ENCODE measurements at regions not wholly inside any gene's neighbourhood (a gene's known extent, or its start where the extent isn't known, plus 50 kb on each side); places are given as distances from the start of the nearest gene placed in this dataset.
"Not testable (repeated sequence)": the region's sequence is repeated elsewhere in the genome, so short reads cannot be mapped to it uniquely, and the experiment has no call there.

DNA sequence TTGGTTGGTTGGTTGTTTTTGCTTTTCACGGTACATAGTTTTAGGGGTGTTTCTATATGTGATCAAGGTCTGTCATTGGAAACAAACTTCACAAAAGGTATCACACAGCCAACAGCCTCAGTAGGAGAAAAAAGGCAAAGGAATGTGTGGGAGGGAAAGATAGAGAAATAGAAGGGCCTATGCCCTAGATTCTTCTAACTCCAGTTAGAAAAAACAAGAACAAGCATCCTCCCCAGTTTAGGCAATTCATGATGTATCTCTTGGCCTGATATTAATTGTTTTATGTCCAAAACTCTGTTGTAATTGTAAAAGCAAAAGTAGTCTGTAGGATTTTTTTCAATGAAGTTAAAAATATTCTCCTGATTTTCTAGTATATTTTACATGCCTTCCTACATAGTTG is 192.4 kb upstream of the EDNRA start:
- TF ChIP-seq POLR2A (IDR thresholded peaks at IDR 0.05): no peak
- TF ChIP-seq, protein P1, sequence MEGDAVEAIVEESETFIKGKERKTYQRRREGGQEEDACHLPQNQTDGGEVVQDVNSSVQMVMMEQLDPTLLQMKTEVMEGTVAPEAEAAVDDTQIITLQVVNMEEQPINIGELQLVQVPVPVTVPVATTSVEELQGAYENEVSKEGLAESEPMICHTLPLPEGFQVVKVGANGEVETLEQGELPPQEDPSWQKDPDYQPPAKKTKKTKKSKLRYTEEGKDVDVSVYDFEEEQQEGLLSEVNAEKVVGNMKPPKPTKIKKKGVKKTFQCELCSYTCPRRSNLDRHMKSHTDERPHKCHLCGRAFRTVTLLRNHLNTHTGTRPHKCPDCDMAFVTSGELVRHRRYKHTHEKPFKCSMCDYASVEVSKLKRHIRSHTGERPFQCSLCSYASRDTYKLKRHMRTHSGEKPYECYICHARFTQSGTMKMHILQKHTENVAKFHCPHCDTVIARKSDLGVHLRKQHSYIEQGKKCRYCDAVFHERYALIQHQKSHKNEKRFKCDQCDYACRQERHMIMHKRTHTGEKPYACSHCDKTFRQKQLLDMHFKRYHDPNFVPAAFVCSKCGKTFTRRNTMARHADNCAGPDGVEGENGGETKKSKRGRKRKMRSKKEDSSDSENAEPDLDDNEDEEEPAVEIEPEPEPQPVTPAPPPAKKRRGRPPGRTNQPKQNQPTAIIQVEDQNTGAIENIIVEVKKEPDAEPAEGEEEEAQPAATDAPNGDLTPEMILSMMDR (IDR thresholded peaks at IDR 0.05): no peak
- TF ChIP-seq EP300 (IDR thresholded peaks at IDR 0.05): no peak
- 88 to 100% methylated on average over 1 of the region's 1 CpG for WGBS, 2 donors
- Histone ChIP-seq H3K4me3 (no peak overlapping the region), H3K9me3 (no peaks in the 10 kb centered on the region), H3K27me3 (no peaks in the 10 kb centered on the region), H3K27ac (no peak overlapping the region), H3K4me1 (no peaks in the 10 kb centered on the region), H3K36me3 (no peaks in the 10 kb centered on the region)
- no peak for DNase-seq (ENCODE audit: low spot score in 2 of 2)

DNA sequence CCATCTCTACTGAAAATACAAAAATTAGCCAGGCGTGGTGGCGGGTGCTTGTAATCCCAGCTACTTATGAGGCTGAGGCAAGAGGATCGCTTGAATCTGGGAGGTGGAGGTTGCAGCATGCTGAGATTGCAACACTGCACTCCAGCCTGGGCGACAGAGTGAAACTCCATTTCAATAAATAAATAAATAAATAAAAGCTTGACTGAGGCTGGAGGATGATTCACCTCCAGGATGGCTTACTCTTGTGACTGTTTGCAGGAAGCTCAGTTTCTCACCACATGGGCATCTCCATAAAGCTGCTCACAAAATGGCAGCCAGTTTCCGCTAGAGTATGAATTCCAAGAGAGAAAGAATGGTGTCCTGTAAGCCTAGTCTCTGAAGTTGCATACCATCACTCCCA is 191.7 kb upstream of the EDNRA start:
- no peak overlapping the region for H3K27ac ChIP-seq
- no peak for DNase-seq (ENCODE audit: low spot score in 2 of 2)
- WGBS, 2 donors: 95 to 98% methylated on average over 5 of the region's 5 CpGs
- no peaks in the 10 kb centered on the region for H3K27me3 ChIP-seq
- no peak overlapping the region for H3K4me3 ChIP-seq
- no peaks in the 10 kb centered on the region for H3K36me3 ChIP-seq
- TF ChIP-seq, protein P1 (IDR thresholded peaks at IDR 0.05): no peak
- TF ChIP-seq EP300 (IDR thresholded peaks at IDR 0.05) (no peak), POLR2A (IDR thresholded peaks at IDR 0.05) (no peak)
- H3K4me1 ChIP-seq: no peaks in the 10 kb centered on the region
- H3K9me3 ChIP-seq: no peaks in the 10 kb centered on the region

DNA sequence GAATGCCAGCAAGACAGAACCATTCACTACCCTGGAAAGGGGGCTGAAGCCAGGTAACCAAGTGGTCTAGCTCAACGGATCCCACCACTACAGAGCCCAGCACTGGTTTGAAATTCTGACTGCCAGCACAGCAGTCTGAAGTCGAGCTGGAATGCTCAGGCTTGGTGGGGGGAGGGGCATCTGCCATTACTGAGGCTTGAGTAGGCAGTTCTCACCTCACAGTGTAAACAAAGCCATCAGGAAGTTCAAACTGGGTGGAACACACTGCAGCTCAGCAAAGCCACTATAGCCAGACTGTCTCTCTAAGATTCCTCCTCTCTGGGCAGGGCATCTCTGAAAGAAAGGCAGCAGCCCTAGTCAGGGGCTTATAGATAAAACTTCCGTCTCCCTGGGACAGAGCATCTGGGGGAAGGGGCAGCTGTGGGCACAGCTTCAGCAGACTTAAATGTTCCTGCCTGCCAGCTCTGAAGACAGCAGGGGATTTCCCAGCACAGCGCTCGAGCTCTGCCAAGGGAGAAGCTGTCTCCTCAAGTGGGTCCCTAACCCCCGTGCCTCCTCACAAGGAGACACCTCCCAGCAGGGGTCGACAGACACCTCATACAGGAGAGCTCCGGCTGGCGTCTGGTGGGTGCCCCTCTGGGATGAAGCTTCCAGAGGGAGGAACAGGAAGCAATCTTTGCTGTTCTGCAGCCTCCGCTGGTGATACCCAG is 188.1 kb upstream of the EDNRA start:
- WGBS, 2 donors: 76 to 79% methylated on average over 10 of the region's 10 CpGs
- not testable (repeated sequence) for H3K4me3 ChIP-seq; H3K4me1 ChIP-seq; H3K27me3 ChIP-seq; H3K36me3 ChIP-seq; H3K27ac ChIP-seq; DNase-seq (ENCODE audit: low spot score in 2 of 2)
- peaks cover 0 to 10% (median 0%) of the 10 kb centered on the region in 4 donors for H3K9me3 ChIP-seq

DNA sequence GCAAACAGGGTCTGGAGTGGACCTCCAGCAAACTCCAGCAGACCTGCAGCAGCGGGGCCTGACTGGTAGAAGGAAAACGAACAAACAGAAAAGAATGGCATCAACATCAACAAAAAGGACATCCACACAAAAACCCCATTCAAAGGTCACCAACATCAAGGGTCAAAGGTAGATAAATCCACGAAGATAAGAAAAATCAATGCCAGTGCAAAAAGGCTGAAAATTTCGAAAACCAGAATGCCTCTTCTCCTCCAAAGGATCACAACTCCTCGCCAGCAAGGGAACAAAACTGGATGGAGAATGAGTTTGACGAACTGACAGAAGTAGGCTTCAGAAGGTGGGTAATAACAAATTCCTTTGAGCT is 187.6 kb upstream of the EDNRA start:
- not testable (repeated sequence) for H3K27me3 ChIP-seq; DNase-seq (ENCODE audit: low spot score in 2 of 2); H3K27ac ChIP-seq; H3K36me3 ChIP-seq; H3K4me1 ChIP-seq; H3K4me3 ChIP-seq
- peaks cover 0 to 10% (median 0%) of the 10 kb centered on the region in 4 donors for H3K9me3 ChIP-seq
- 87 to 90% methylated on average over 6 of the region's 6 CpGs for WGBS, 2 donors

DNA sequence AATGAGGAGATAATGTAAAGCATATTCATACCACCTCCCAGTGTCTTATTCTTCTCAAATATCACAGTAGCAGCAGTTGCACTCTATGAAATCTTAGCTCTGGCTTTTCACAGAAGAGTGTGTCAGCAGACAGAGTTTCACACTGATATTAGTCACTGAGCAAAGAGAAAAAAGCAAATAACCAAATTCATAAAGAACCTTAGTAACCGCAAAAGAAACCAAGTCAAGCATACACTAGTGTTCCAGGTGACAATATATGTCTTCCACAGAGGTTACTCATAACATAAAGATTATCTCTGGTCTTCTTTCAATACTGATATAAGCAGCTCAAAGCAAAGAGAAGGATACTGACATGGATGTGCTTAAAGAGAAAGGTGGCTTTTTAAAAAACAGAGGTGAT is 181.7 kb upstream of the EDNRA start:
- no peak for DNase-seq (ENCODE audit: low spot score in 2 of 2)
- Histone ChIP-seq H3K27ac (no peak overlapping the region), H3K4me1 (no peaks in the 10 kb centered on the region), H3K9me3 (peaks cover 0 to 10% (median 0%) of the 10 kb centered on the region in 4 donors), H3K4me3 (no peak overlapping the region), H3K27me3 (no peaks in the 10 kb centered on the region), H3K36me3 (no peaks in the 10 kb centered on the region)
- TF ChIP-seq, protein P1 (IDR thresholded peaks at IDR 0.05): no peak
- no peak for TF ChIP-seq POLR2A (IDR thresholded peaks at IDR 0.05)
- no peak for TF ChIP-seq EP300 (IDR thresholded peaks at IDR 0.05)
- 89 to 91% methylated on average over 1 of the region's 1 CpG for WGBS, 2 donors

DNA sequence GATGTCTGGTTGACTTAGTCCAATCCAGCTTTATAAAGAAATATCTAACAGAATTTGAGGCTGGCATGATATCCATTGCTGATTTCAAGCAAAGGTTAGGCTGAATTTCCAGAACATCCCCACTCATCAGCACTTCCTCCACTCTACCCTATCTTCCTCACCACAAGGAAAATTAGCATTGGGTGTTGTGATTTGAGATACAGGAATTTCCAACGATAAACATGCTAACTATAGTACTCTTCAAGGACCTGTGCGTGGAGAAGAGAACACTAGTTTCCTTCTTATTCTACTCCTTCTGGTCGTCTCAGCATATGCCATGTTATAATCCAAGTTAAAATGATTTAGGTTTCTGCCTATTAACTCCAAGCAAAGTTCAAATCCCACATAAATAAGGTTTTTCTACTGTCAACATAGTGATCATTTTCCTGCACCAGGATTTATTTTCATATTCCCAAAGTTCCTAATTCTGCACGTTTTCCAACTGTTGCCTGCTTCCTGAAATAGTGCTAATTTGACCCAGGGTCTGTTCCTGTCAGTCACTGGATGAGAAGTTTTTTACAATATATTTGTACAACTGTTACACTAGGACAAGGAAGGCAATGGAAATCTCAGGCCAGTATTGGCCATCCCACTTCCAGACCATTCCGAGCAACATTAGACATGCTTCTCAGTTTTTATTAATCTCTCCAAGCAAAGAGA is 177.6 kb upstream of the EDNRA start:
- Histone ChIP-seq H3K36me3 (no peaks in the 10 kb centered on the region), H3K27ac (no peak overlapping the region), H3K27me3 (no peaks in the 10 kb centered on the region), H3K4me1 (no peaks in the 10 kb centered on the region), H3K4me3 (no peak overlapping the region), H3K9me3 (no peaks in the 10 kb centered on the region)
- WGBS, 2 donors: 54 to 58% methylated on average over 5 of the region's 5 CpGs
- DNase-seq (ENCODE audit: low spot score in 2 of 2): no peak
- TF ChIP-seq, protein P1 (IDR thresholded peaks at IDR 0.05): no peak
- TF ChIP-seq POLR2A (IDR thresholded peaks at IDR 0.05) (no peak), EP300 (IDR thresholded peaks at IDR 0.05) (no peak)

Data from tibial nerve (tissue), 4 donors.